Amniotic stem cell (primary cell): ENCODE measurements at regions not wholly inside any gene's neighbourhood (a gene's known extent, or its start where the extent isn't known, plus 50 kb on each side); places are given as distances from the start of the nearest gene placed in this dataset.

ENCODE experiments used
- DNase-seq: peaks from one replicate; lab custom pipeline; 2025; lab: John Stamatoyannopoulos, UW

DNA sequence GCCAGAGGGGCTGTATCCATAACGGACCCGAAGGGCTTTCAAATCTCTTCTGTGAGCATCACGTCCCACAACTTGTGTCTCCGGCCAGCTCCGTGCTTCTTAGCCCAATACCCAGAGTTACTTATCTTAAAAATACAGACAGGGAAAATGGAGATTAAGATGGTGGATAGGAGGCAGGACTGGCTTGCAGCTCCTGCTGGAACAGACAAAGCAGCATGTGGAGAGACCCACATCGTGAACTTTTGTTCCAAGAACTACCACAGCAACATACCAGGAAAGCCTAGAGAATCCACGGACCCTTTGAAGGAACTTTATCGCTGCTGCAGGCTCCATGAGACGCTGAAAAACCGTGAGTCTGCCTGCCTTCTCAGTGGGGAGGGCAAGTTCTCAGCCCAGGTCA lies 113.7 kb downstream of the RNASET2 start:
- no peak for DNase-seq

DNA sequence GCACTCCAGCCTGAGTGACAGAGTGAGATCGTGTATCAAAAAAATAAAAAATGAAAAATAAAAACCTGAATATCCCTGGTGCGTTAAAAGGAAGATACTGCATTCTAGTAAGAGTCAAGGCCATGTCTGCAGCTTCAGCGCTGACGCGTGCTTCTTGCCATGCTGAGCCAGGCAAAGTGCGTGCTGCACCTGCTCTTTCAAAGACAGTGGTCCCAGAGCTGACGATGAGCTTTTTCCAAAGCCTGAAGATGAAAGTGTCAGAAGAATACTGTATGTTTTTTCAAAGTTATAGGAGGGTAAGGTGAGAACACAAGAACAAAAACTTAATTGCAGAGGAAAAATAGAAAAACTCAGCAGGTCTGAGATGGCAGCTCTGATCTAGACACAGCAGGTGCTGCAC lies 115.1 kb downstream of the RNASET2 start:
- no peak for DNase-seq

DNA sequence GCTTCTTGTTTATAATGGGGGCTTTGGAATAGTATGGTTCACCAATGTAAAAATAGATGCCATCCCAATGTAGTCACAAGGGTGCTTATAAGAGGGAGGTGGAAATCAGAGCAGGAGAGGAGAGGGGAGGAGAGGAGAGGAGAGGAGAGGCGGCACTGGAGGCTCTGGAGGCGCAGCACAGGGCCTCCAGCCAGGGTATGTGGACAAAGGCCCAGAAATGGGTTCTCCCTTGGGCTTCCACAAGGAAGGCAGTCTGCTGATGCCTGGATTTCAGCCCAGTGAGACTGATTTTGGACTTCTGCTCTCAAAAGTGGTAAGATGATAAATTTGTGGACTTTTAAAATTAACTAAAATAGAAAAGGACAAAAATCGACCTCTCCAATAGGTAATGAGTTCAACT lies 116.8 kb downstream of the RNASET2 start:
- no peak for DNase-seq

DNA sequence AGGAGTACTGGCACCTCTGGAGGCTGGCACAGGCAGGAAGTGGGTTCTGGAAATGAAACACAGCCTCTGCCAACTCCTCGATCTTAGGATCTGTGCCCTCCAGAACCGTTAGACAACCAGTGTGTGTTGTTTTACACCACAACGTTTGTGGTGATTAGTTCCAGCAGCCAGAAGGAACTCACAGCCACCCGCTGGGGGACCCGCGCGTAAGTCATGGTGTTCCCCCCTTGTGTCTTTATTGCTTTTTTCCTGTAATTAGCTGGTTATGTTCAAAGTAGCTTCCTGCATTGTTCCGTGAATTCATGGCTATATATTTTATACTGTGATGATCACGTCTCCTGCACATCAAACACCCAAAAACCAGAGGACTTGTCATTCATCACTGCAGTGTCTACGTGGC lies 117.4 kb downstream of the RNASET2 start:
- no peak for DNase-seq

DNA sequence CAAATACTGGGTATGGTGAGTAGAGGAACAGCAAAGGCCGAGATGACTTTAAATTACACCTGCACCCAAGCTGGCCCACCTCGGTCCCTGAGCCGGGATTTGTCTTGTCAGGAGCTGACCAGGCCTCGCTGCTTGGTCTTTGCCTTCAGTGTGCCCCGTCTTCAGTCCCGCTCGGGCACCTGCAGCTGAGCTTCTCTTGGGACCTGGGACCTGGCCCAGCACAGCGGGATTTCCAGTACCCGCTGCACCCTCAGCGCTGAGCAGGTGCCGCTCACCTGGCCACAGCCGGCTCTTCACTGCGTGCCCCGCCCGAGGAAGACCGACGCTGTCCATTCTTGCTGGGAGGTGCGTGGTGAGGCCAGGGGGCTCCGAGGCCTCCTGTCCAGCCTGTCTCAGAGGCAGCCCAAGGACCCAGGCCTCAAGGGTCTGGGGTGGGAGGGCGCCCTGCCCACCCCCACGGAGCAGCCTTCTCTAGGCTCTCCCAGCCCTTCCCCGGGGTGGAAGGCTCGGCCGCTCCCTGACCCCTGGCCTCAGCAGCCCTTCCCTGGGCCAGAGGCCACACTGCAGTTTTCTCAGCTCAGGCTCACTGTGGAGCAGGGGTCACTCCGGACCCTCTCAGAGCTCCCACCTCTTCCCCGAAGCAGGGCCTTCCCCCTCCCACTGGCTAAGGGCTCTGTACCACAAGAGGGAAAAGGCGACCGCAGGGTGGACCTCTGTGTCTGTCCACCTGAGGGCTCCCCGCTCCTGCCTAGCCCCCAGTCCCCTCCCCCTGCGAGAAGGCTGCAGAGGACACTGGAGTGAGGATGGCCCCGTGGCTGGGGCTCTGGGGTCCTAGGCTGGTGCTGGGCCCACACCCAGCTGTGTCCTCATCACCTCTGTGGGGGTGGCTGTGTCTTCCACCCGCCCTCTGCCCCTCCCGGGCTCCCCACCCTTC lies 119.3 kb downstream of the RNASET2 start:
- no peak for DNase-seq

DNA sequence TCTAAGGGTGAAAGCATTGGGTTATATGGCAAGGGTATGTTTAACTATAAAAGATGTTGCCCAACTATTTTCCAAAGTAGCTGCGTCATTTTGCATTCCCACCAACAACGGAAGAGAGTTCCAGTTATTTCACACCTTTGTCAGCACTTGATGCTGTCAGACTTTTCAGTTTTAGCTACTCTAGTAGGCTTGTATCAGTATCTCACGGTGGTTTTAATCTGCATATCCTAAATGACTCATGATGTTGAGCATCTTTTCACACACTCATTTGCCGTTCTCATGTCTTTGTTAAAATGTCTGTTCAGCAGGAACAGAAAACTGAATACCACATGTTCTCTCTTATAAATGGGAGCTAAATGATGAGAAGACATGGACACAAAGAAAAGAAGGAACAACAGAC lies 122.3 kb downstream of the RNASET2 start:
- no peak for DNase-seq

DNA sequence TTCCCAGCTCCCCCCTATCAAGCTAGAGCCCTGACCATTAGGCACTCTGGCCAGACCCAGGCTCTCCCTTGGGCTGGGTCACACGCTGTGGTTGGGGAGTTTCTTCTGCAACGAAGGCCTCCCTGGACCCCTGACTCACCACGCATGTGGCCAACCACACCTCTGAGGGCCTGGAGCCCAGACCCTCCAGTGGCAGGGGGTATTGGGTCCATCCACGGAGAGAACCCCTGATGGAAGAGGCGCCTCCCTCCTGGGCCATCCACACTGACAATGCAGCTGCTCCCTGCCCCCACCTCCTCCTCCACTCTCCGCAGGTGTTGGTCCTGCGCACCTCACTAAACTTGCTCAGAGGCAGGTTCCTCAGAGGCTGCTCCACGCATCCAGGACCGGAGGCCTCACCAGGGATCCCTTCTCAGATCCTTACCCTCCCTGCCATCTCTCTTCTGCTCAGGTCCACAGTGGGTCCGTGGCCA lies 125.4 kb downstream of the RNASET2 start:
- no peak for DNase-seq

DNA sequence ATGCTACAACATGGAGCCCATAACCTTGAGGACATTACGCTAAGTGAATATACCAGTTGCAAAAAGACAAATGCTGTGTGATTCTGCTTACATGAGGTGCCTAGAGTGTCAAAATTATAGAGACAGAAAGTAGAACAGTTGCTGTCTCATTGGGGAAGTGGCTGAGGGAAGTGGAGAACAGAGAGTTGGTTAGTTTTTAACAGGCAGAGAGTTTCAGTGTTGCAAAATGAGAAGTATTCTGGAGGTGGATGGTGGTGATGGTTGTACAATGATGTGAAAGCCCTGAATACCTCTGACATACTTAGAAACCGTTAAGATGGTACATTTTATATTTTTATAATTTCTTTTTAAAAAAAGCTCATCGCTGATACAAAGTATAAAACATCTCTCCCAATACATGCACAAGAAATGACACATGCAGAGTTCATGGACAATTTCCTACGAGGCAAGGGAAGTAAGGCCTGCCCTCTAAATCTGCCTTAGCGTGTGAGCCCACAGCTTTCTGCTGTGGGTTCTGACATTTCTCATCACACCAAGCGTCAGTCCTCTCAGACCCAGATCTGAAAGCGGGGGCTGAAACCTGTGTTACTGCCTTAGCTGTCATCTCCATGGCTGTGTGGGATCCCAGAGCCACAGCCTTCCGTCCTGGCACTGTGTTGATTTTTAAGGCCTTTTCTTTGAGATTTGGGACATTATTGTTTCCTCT lies 126.0 kb downstream of the RNASET2 start:
- no peak for DNase-seq

DNA sequence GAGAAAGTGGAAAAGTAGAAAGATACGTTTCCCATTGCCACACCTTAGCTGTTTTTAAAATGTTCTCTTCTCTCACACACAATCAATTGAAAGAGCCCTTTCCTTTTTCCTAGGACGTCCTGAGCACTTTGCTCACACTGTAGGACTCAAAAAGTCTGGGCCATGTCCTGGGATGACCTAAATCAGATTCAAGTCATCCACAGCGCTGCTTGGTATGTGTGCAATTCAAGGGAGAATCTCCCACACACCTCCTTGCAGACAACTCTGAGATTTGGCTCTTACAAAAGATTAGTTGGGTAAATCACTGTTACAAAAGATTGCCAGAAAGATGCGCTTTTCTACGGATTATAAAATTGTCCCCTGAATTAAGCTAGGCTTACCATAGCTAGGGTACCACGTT lies 130.1 kb downstream of the RNASET2 start:
- no peak for DNase-seq

DNA sequence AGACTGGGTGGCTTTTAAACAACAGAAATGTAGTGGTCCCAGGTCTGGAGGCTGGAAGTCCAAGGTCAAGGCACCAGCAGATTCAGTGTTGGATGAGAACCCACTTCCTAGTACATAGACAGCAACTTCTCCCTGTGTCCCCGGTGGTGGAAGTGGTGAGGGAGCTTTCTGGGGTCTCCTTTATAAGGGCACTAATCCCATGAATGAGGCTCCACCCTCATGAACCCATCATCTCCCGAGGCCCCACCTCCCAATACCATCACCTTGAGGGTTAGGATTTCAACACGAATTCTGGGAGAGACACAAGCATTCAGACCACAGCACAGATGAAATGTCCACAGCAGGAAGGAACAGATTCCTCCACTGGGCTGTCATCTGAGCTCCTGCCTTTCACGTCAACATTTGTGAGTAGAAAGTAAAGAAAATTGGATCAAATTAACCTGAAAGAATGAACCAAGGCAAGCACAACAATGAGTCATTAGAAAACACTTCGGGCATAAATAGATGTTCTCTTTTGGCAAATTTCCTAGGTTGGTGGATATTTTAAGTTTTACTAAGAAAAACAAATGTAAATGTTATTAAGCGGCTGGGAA lies 130.7 kb downstream of the RNASET2 start:
- DNase-seq: no peak

DNA sequence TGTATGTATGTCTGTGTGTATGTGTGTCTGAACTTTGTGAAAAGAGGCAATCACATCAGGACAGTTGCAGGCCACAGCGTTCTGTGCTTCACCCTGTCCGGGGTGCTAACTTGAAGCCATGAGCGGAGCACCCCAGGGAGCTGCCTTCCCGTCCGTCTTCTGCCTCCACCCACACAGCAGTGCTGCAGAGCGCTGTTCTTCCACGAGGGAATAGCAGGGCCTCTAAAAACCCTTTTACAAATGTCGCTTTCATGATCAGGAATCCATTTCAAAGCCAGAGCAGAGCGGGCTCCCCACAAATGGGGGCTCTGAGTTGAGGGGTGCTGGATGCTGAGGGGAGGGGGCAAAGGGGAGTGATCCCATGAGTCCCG lies 131.5 kb downstream of the RNASET2 start:
- no peak for DNase-seq

DNA sequence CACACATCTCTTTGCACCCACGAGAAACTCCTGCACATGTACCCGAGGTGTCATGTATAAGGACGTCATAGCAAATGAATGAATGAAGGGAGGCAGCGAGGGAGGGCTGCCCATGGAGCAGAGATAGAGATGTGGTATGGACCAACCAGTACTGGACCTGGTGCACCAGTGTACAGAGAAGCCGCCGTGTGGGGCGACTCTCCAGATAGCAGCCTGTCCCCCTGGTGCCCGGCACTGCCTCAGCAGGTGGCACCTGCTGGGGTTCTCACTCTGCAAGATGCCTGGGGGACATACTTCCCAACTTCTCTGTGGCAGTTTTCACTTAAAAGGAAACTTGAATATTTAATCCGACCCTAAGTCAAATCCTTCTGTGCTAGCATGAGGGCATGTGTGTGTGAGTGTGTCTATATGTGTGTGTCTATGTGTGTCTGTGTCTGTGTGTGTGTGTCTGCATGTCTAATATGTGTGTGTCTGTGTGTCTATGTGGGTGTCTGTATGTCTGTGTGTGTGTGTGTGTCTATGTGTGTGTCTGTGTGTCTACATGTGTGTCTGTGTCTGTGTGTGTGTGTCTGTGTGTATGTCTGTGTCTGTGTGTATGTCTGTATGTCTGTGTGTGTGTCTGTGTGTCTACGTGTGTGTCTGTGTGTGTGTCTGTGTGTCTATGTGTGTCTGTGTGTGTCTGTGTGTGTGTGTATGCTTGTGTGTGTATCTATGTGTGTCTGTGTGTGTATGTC lies 132.0 kb downstream of the RNASET2 start:
- DNase-seq: no peak

DNA sequence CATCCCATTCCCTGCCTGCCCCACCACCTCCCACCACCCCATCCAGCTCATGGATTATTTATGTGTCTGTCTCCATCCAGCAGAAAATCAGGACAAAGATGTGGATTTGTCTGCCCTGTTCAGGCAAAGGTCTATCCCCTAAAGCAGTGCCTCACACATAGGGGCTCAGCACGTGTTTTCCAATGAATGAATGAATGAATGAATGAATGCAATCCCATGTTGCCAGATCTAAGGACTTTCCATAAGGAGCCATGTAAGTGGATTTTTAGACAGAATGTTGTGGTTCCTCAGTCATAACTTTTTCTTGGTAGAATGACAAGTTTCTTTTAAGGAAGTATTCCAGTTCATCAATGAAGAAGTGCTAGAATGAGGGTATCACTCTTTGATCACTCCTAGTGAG lies 133.7 kb downstream of the RNASET2 start:
- no peak for DNase-seq

DNA sequence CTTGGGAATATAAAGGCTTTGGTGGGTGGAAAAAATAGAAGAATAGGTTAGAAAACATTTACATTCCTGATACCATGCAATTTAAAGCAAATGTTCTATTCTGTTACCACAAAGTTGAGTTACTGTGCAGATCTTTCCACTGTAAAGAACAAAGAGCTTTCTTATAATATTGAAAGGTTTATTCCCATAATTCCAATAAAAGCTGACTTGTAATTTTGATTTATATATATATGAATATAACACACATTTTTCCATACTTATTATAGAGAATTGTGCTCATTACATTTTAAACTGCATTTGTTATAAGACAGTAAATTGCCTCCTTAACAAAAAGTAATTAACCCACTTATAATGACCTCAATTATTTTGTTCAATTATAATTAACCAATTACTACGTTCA lies 135.9 kb downstream of the RNASET2 start:
- no peak for DNase-seq

DNA sequence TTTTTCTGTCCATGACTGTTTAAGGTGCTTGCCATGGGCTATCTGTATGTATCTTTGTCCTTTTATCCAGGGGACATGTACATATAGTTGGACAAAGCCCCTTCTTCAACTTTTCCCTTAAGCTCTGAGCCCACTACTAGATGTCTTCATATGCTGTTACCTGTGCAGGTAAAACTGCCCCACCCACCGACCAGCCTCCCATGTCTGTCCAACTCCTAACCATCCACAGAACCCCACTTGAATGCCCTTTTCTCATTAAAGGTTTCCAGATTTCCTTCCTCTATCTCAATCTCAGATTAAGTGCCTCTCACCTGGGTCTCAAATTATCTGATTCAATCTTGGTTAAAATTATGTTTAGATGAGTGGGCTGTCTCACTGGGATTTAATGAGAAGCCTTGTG lies 136.3 kb downstream of the RNASET2 start:
- DNase-seq: no peak

DNA sequence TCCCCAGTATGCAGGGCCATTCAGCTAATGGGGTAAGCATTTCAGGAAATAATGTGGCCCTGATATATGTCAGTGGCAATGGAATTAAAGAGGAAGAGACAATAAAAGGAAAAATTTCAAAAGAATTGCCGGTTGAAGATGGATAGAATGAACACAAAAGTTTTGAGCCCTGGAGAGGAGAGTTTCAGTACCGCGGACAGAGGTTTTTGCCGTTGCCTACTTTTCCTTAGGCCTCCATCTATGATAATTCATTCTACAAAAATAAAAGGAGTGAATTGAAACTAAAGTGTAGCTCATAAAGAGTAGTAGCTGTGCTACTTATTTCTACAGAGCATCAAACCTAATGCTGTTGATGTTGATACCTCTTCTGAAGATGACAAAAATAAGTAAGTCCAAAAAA lies 140.7 kb downstream of the RNASET2 start:
- DNase-seq: no peak

DNA sequence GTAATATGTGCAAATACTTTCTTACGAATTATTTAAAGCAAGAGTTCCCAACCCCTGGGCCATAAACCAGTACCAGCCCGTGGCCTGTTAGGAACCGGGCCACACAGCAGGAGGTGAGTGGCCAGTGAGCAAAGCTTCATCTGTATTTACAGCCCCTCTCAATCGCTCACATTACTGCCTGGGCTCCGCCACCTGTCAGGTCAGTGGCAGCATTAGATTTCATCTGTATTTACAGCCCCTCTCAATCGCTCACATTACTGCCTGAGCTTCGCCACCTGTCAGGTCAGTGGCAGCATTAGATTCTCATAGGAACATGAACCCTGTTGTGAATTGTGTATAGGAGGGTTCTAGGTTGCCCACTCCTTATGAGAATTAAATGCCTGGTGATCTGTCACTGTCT lies 142.0 kb downstream of the RNASET2 start:
- DNase-seq: no peak

DNA sequence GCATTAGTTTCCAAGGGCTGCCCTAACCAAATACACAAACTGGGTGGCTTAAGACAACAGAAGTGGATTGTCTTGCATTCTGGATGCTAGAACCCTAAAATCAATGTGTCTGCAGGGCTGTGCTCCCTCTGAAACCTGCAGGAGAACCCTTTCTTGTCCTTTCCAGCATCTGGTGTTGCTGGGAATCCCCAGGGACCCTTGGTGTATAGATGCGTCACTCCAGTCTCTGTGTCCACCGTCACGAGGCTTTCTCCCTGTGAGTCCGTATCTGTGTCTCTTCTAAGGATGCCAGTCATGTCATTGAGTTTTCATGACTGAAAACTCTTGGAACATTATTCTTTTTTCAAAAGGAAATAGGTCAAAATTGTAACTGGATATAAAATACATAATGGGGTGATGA lies 142.9 kb downstream of the RNASET2 start:
- no peak for DNase-seq

DNA sequence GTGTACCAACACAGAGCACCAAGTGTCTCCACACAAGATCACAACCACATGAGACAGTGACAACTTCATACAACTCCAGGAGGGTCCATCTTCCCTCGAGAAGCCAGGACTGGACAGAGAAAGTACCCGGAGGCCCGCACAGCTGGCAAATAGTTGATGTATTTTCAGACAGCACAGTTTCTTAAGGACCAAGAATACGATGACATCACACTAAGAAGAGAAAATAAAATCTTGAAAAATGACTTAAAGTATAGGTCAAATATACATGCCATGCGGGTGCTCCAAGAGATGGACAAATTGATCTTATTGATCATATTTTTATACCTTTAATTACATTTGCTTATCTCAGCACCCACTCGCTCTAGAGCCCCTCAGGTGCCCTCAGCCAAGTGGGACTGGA lies 145.5 kb downstream of the RNASET2 start:
- DNase-seq: no peak

DNA sequence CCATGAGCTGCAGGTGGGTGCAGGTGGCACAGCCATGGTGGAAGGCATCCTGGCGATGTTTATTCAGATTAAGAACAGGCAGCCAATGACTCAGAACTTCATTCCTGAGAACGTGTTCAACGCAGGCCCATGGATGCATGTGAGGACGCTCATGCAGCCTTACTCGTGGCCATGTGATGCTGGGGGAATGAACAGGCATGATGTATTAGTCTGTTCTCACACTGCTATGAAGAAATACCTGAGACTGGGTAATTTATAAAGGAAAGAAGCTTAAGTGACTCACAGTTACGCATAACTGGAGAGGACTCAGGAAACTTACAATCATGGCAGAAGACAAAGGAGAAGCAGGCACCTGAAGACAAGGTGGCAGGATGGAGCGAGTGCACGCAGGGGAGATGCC lies 146.6 kb downstream of the RNASET2 start:
- no peak for DNase-seq

DNA sequence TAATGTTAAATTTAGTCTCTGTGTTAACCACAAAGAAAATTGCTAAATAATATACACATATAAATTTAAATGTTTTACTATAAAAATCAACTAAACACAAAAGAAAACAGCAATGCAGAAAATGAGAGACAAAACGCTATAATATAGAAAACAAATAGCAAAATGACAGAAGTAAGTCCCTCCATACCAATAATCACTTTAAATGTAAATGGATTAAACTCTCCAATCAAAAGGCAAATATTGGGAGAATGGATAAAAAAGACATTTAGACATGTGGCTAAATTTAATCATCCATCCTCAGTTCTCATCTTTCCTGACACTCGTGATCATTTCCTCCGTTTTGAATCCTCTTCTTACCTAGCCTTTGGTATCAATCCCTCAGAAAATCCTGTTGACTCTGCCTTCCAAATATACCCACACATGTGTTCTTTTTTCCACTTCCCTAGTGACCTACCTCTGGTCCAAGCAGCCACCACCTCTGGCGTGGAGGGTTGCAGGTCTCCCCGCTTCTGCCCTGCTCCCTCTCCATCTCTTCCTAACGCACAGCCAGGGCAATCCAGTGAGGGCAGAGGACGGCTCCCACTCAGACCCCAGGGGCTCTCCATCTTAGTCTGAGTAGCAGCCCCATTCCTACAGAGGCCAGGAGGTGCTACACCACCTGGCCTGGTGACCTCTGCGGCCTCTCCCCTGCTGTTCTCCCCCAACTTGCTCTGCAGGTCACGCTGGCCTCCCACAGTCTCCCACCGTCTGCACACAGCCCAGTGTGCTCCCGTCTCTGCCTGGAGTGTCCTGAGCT lies 149.2 kb downstream of the RNASET2 start:
- no peak for DNase-seq
